ENCODE measurements at regions not wholly inside any gene's neighbourhood (a gene's known extent, or its start where the extent isn't known, plus 50 kb on each side); places are given as distances from the start of the nearest gene placed in this dataset.

DNA sequence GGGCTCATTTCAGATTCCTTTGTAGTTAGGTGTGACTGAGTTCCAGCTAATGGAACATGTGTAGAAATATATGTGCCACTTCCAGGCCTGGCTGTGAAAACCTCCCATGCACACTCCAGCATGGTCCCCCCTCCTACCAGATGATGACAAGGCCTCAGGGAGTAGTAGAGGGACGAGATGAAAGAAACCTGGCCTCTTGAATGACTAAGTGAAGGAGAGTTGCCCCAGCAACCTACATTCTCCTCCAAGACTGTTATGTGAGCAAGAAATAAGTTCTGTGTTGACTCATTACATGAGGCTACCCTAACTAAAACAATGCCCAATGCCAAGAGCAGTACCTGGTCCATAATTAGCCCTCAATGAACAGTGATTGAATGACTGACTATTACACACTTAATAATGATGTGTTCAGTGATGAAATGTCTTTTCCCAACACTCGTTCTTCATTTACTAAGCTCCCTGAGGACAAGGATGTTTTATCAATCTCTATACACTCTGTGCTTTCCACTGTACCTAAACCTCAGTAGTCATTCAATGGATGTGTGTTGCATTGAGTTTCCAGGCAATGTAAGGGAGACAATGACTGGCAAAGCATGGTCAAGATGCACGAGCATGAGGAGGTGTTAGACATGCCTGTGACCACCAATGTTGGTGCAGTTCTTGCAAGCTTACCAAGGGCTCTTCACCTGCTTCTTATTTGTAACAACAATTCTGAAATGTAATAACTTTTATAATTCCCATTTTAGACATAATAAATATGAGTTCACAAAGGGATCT is 62.0 kb upstream of the BCL6 start:
- Histone ChIP-seq H3K36me3 (no peaks in the 10 kb centered on the region), H3K27ac (no peak overlapping the region)

GRCh38 chr3:187808527-187808895 is 63.2 kb upstream of the BCL6 start:
- TF ChIP-seq, protein P1, sequence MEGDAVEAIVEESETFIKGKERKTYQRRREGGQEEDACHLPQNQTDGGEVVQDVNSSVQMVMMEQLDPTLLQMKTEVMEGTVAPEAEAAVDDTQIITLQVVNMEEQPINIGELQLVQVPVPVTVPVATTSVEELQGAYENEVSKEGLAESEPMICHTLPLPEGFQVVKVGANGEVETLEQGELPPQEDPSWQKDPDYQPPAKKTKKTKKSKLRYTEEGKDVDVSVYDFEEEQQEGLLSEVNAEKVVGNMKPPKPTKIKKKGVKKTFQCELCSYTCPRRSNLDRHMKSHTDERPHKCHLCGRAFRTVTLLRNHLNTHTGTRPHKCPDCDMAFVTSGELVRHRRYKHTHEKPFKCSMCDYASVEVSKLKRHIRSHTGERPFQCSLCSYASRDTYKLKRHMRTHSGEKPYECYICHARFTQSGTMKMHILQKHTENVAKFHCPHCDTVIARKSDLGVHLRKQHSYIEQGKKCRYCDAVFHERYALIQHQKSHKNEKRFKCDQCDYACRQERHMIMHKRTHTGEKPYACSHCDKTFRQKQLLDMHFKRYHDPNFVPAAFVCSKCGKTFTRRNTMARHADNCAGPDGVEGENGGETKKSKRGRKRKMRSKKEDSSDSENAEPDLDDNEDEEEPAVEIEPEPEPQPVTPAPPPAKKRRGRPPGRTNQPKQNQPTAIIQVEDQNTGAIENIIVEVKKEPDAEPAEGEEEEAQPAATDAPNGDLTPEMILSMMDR (IDR thresholded peaks at IDR 0.05; ENCODE audit: low read depth, low read length), result no peak
- Histone ChIP-seq H3K36me3 (no peaks in the 10 kb centered on the region), H3K9me3 (ENCODE audit: low read depth) (no peaks in the 10 kb centered on the region), H3K27me3 (no peaks in the 10 kb centered on the region), H3K27ac (no peak overlapping the region), H3K4me1 (ENCODE audit: low read depth) (no peaks in the 10 kb centered on the region), H3K4me3 (no peak overlapping the region)
- no peak for DNase-seq (ENCODE audit: low read depth in 1 of 2, low spot score in 1 of 2)

More for the DNA sequence above, 62.0 kb upstream of the BCL6 start:
- H3K9me3 ChIP-seq (ENCODE audit: low read depth), result no peaks in the 10 kb centered on the region
- TF ChIP-seq, protein P1 (IDR thresholded peaks at IDR 0.05; ENCODE audit: low read depth, low read length), result no peak
- peak in 1 of 2 donors; percentile 23 for DNase-seq (ENCODE audit: low read depth in 1 of 2, low spot score in 1 of 2)
- no peak overlapping the region for H3K4me3 ChIP-seq
- no peaks in the 10 kb centered on the region for H3K4me1 ChIP-seq (ENCODE audit: low read depth)
- H3K27me3 ChIP-seq, result no peaks in the 10 kb centered on the region

DNA sequence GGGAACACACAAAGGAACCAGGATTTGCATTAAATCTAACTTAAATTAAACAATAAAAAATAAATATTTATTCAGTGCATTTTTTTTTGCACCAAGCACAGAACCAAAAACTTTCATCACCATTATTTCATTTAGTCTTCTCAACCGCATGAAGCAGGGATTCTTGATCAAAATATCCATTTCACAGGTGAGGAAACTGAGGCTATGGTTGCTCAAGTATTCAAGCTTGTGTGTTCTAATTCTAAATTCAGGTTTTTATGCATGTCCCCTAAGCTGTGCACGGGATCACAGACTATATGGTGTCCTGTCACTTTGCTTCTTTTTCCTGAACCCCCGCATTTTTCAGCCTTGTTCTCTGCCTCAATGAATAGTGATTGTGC is 64.3 kb upstream of the BCL6 start:
- Histone ChIP-seq H3K36me3 (no peaks in the 10 kb centered on the region), H3K9me3 (ENCODE audit: low read depth) (no peaks in the 10 kb centered on the region), H3K4me3 (no peak overlapping the region), H3K4me1 (ENCODE audit: low read depth) (no peaks in the 10 kb centered on the region), H3K27me3 (no peaks in the 10 kb centered on the region), H3K27ac (no peak overlapping the region)
- no peak for DNase-seq (ENCODE audit: low read depth in 1 of 2, low spot score in 1 of 2)
- TF ChIP-seq, protein P1 (IDR thresholded peaks at IDR 0.05; ENCODE audit: low read depth, low read length), result no peak

DNA sequence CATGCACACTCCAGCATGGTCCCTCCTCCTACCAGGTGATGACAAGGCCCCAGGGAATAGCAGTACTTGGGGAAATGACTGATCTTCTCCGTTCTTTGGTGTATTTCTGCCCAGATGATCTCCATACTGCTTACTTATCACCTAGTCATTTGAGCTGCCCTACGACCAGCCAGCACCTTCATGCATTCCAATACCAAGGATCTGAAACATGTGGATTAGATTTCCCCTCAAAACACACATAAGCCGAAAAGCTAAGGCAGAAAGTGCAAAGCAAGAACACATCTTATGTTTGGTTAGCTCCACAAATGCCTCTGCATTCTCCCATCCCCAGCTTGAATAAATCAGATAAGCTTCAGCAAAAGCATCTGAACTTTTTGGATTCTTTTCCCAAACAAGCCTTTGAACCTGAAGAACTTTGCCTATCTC is 64.8 kb upstream of the BCL6 start:
- TF ChIP-seq, protein P1 (IDR thresholded peaks at IDR 0.05; ENCODE audit: low read depth, low read length), result no peak
- no peaks in the 10 kb centered on the region for H3K27me3 ChIP-seq
- no peak overlapping the region for H3K27ac ChIP-seq
- no peaks in the 10 kb centered on the region for H3K4me1 ChIP-seq (ENCODE audit: low read depth)
- no peaks in the 10 kb centered on the region for H3K9me3 ChIP-seq (ENCODE audit: low read depth)
- H3K36me3 ChIP-seq, result no peaks in the 10 kb centered on the region
- peak in 1 of 2 donors; percentile 3 for DNase-seq (ENCODE audit: low read depth in 1 of 2, low spot score in 1 of 2)
- no peak overlapping the region for H3K4me3 ChIP-seq

GRCh38 chr3:187811585-187812250 is 66.5 kb upstream of the BCL6 start:
- Histone ChIP-seq H3K4me1 (ENCODE audit: low read depth) (no peaks in the 10 kb centered on the region), H3K27ac (no peak overlapping the region), H3K27me3 (no peaks in the 10 kb centered on the region), H3K36me3 (no peaks in the 10 kb centered on the region), H3K4me3 (no peak overlapping the region), H3K9me3 (ENCODE audit: low read depth) (no peaks in the 10 kb centered on the region)
- DNase-seq (ENCODE audit: low read depth in 1 of 2, low spot score in 1 of 2), result peak in 1 of 2 donors; percentile 76
- TF ChIP-seq, protein P1 (IDR thresholded peaks at IDR 0.05; ENCODE audit: low read depth, low read length), result no peak

Measured in cardiac muscle cell (in vitro differentiated cells and primary cell).